GM19467 (cell line): ENCODE measurements at regions not wholly inside any gene's neighbourhood (a gene's known extent, or its start where the extent isn't known, plus 50 kb on each side); places are given as distances from the start of the nearest gene placed in this dataset.

Source experiments
- ATAC-seq: cut with Tn5 transposase; IDR thresholded peaks from one replicate; pipeline ENCODE4 v1.9.1; 2021; ENCODE audit warnings: mild to moderate bottlenecking, moderate library complexity; ENCODE audit not compliant: unreplicated experiment

GRCh38 chr20:9923648-9924047 is 84.8 kb upstream of the PAK5 start:
- ATAC-seq: no peak

GRCh38 chr20:9920866-9921265 is 82.0 kb upstream of the PAK5 start:
- no peak for ATAC-seq

GRCh38 chr20:9919271-9920014 is 80.6 kb upstream of the PAK5 start:
- ATAC-seq: peak; percentile 90

GRCh38 chr20:9918348-9918747 is 79.5 kb upstream of the PAK5 start:
- peak; percentile 37 for ATAC-seq

GRCh38 chr20:9916761-9917160 is 77.9 kb upstream of the PAK5 start:
- ATAC-seq: no peak

GRCh38 chr20:9912858-9913434 is 74.1 kb upstream of the PAK5 start:
- ATAC-seq: peak; percentile 81

- no peak for ATAC-seq
Measured at GRCh38 chr20:9912290-9912689, 73.4 kb upstream of the PAK5 start.

- ATAC-seq: no peak
Measured at GRCh38 chr20:9911519-9911918, 72.6 kb upstream of the PAK5 start.

GRCh38 chr20:9909167-9909566 is 70.3 kb upstream of the PAK5 start:
- no peak for ATAC-seq

- no peak for ATAC-seq
Measured at GRCh38 chr20:9903048-9903655, 64.3 kb upstream of the PAK5 start.

- no peak for ATAC-seq
Measured at GRCh38 chr20:9889270-9889981, 50.5 kb upstream of the PAK5 start.
